A549 (cell line): ENCODE measurements at regions not wholly inside any gene's neighbourhood (a gene's known extent, or its start where the extent isn't known, plus 50 kb on each side); places are given as distances from the start of the nearest gene placed in this dataset.

ENCODE experiments used
- CEBPB ChIP-seq, 2 experiments: fragments of >200 bp in 1 of 2; sonication (Bioruptor Twin) in 1 of 2; formaldehyde crosslinking in 1 of 2; IDR thresholded peaks; 2 replicates each; pipeline ENCODE4 v1.6.1; 2012 to 2016
- EP300 ChIP-seq, 2 experiments: fragments of >200 bp; sonication (Bioruptor Twin); formaldehyde crosslinking; IDR thresholded peaks; 2 replicates in 1 of 2; 3 replicates in 1 of 2; pipeline ENCODE4 v1.6.1; 2016 to 2017
- RAD21 ChIP-seq, 2 experiments: fragments of >200 bp in 1 of 2; sonication (Bioruptor Twin) in 1 of 2; formaldehyde crosslinking in 1 of 2; IDR thresholded peaks in 1 of 2; conservative IDR thresholded peaks in 1 of 2; 2 replicates in 1 of 2; 3 replicates in 1 of 2; pipeline ENCODE4 v1.6.1; 2012 to 2018; ENCODE audit warnings: inconsistent platforms in 1 of 2
- TF ChIP-seq, protein P1 (sequence below): fragments of >200 bp; sonication (Bioruptor Twin); formaldehyde crosslinking; IDR thresholded peaks from 3 replicates; pipeline ENCODE4 v1.5.1; 2016

DNA sequence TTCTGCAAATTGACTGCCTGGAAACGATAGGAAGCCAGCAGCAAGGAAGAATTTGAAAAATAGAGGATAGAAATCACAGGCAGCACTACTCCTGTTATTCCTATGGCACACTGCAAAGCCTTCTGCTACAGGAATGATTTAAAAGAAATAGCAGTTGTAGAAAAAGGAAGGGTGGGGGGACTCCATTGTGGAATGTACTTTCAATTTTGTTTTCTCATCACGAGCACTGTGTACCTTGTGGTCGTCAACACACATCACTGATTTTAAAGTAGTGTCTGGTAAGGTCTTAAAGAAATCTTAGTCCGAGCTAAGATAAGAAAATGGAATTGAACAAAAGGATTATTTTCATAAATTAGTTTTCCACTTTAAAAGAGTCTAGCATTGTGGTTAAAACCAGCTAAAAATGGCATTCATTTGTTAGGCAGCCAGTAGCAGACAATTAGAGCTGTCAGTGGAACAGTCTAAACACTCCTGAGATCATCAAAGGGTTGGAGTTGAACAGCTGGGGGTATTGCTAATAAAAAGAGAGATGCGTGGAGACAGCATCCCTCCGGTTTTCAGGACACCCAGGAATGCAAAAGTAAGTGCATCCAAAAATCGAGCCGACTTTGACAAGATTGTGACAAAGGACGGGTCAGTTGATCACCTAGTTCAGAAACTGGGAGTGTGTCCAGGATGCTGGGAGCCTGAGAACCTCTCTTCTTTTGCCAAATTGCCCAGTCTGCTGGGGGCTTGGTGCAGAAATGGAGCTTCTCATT is 97.8 kb upstream of the WWC1 start:
- no peak for TF ChIP-seq RAD21 (conservative IDR thresholded peaks at IDR 0.05 in 1 of 2, IDR thresholded peaks at IDR 0.05 in 1 of 2)
- TF ChIP-seq, protein P1, sequence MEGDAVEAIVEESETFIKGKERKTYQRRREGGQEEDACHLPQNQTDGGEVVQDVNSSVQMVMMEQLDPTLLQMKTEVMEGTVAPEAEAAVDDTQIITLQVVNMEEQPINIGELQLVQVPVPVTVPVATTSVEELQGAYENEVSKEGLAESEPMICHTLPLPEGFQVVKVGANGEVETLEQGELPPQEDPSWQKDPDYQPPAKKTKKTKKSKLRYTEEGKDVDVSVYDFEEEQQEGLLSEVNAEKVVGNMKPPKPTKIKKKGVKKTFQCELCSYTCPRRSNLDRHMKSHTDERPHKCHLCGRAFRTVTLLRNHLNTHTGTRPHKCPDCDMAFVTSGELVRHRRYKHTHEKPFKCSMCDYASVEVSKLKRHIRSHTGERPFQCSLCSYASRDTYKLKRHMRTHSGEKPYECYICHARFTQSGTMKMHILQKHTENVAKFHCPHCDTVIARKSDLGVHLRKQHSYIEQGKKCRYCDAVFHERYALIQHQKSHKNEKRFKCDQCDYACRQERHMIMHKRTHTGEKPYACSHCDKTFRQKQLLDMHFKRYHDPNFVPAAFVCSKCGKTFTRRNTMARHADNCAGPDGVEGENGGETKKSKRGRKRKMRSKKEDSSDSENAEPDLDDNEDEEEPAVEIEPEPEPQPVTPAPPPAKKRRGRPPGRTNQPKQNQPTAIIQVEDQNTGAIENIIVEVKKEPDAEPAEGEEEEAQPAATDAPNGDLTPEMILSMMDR: no peak
- TF ChIP-seq CEBPB (IDR thresholded peaks at IDR 0.05): no peak
- TF ChIP-seq EP300 (IDR thresholded peaks at IDR 0.05): no peak
